ENCODE measurements at regions not wholly inside any gene's neighbourhood (a gene's known extent, or its start where the extent isn't known, plus 50 kb on each side); places are given as distances from the start of the nearest gene placed in this dataset.

DNA sequence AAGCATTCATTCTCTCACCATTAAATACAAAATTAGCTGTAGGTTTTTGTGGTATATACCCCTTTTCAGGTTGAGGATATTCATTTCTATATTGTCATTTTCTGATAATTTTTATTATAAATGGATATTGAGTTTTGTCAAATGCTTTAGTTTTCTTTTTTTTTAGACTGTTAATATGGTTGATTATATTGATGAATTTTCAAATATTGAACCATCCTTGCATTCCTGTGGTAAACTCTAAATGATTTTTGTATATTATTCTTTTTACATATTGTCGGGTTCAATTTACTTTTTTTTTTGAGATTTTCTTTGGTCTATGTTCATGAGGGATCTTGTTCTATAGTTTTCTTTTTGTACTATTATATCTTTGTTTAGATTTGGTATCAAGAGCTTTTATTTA, 165.1 kb downstream of the GPAT3 start:
- Histone ChIP-seq H3K9me3 (ENCODE audit: insufficient read depth, low read length) (no peaks in the 10 kb centered on the region), H3K79me2 (ENCODE audit: insufficient read depth, low read length) (no peaks in the 10 kb centered on the region), H3K36me3 (ENCODE audit: low read length) (no peaks in the 10 kb centered on the region), H3K9ac (ENCODE audit: low read length) (no peak overlapping the region), H3K27ac (ENCODE audit: low read depth, low read length) (no peak overlapping the region), H3K9me2 (replicated peaks; ENCODE audit: insufficient read depth, low read length) (no peaks in the 10 kb centered on the region), H4K20me1 (ENCODE audit: low read depth, low read length) (no peaks in the 10 kb centered on the region), H3K4me2 (ENCODE audit: low read depth, low read length, poor library complexity, severe bottlenecking) (no peak overlapping the region), H2AFZ (ENCODE audit: low read depth, low read length, severe bottlenecking) (no peak overlapping the region), H3K27me3 (ENCODE audit: low read length) (no peaks in the 10 kb centered on the region), H3F3A (ENCODE audit: insufficient read depth) (no peaks in the 10 kb centered on the region), H3K4me3 (ENCODE audit: insufficient read depth, low read length, poor library complexity, severe bottlenecking) (no peak overlapping the region)
- no peak for TF ChIP-seq EZH2phosphoT487 (conservative IDR thresholded peaks at IDR 0.05; ENCODE audit: low read length)
- no peak for TF ChIP-seq CTCF (IDR thresholded peaks at IDR 0.05; ENCODE audit: insufficient read depth, low read length, poor library complexity, severe bottlenecking)

DNA sequence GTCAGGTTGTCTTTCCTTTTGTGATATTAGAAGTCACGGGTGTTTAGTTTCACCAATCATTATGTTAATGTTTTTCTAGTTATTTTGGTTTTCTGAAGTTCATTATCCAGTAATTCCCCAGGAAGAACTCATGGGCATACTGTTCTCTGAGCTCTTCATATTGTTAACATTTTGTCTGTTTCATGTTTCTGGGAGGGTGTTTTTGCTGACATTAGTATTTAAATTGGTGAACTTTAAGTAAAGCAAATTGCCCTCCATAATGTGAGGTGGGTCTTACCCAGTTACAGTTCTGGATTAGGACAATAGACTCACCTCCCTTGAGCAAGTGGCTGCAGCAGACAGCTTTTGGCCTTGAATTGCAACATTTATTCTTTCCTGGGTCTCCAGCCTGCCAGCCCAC, 163.4 kb downstream of the GPAT3 start:
- Histone ChIP-seq H3K9me3 (ENCODE audit: insufficient read depth, low read length) (no peaks in the 10 kb centered on the region), H3K9ac (ENCODE audit: low read length) (no peak overlapping the region), H4K20me1 (ENCODE audit: low read depth, low read length) (no peaks in the 10 kb centered on the region), H3K27ac (ENCODE audit: low read depth, low read length) (no peak overlapping the region), H3K9me2 (replicated peaks; ENCODE audit: insufficient read depth, low read length) (no peaks in the 10 kb centered on the region), H3K27me3 (ENCODE audit: low read length) (no peaks in the 10 kb centered on the region), H3K36me3 (ENCODE audit: low read length) (no peaks in the 10 kb centered on the region), H3F3A (ENCODE audit: insufficient read depth) (no peaks in the 10 kb centered on the region), H3K79me2 (ENCODE audit: insufficient read depth, low read length) (no peaks in the 10 kb centered on the region), H2AFZ (ENCODE audit: low read depth, low read length, severe bottlenecking) (no peak overlapping the region), H3K4me3 (ENCODE audit: insufficient read depth, low read length, poor library complexity, severe bottlenecking) (no peak overlapping the region), H3K4me2 (ENCODE audit: low read depth, low read length, poor library complexity, severe bottlenecking) (no peak overlapping the region)
- no peak for TF ChIP-seq CTCF (IDR thresholded peaks at IDR 0.05; ENCODE audit: insufficient read depth, low read length, poor library complexity, severe bottlenecking)
- no peak for TF ChIP-seq EZH2phosphoT487 (conservative IDR thresholded peaks at IDR 0.05; ENCODE audit: low read length)

- no peak overlapping the region for H3K27ac ChIP-seq (ENCODE audit: low read depth, low read length)
- no peak overlapping the region for H3K4me2 ChIP-seq (ENCODE audit: low read depth, low read length, poor library complexity, severe bottlenecking)
- no peak for TF ChIP-seq CTCF (IDR thresholded peaks at IDR 0.05; ENCODE audit: insufficient read depth, low read length, poor library complexity, severe bottlenecking)
- TF ChIP-seq EZH2phosphoT487 (conservative IDR thresholded peaks at IDR 0.05; ENCODE audit: low read length): no peak
Measured at GRCh38 chr4:83692028-83692427, 156.1 kb downstream of the GPAT3 start.

GRCh38 chr4:83686166-83686565, 150.3 kb downstream of the GPAT3 start:
- Histone ChIP-seq H3K27me3 (ENCODE audit: low read length) (no peaks in the 10 kb centered on the region), H3K9me2 (replicated peaks; ENCODE audit: insufficient read depth, low read length) (no peaks in the 10 kb centered on the region), H3K27ac (ENCODE audit: low read depth, low read length) (no peak overlapping the region), H4K20me1 (ENCODE audit: low read depth, low read length) (no peaks in the 10 kb centered on the region), H2AFZ (ENCODE audit: low read depth, low read length, severe bottlenecking) (no peak overlapping the region), H3K79me2 (ENCODE audit: insufficient read depth, low read length) (no peaks in the 10 kb centered on the region), H3K4me3 (ENCODE audit: insufficient read depth, low read length, poor library complexity, severe bottlenecking) (no peak overlapping the region), H3K9me3 (ENCODE audit: insufficient read depth, low read length) (no peaks in the 10 kb centered on the region), H3F3A (ENCODE audit: insufficient read depth) (no peaks in the 10 kb centered on the region), H3K9ac (ENCODE audit: low read length) (no peak overlapping the region), H3K4me2 (ENCODE audit: low read depth, low read length, poor library complexity, severe bottlenecking) (no peak overlapping the region), H3K36me3 (ENCODE audit: low read length) (no peaks in the 10 kb centered on the region)
- TF ChIP-seq EZH2phosphoT487 (conservative IDR thresholded peaks at IDR 0.05; ENCODE audit: low read length): no peak
- TF ChIP-seq CTCF (IDR thresholded peaks at IDR 0.05; ENCODE audit: insufficient read depth, low read length, poor library complexity, severe bottlenecking): no peak

More at GRCh38 chr4:83692028-83692427, 156.1 kb downstream of the GPAT3 start:
- Histone ChIP-seq H3K36me3 (ENCODE audit: low read length) (no peaks in the 10 kb centered on the region), H3K9me3 (ENCODE audit: insufficient read depth, low read length) (no peaks in the 10 kb centered on the region), H2AFZ (ENCODE audit: low read depth, low read length, severe bottlenecking) (no peak overlapping the region), H3F3A (ENCODE audit: insufficient read depth) (no peaks in the 10 kb centered on the region), H3K4me3 (ENCODE audit: insufficient read depth, low read length, poor library complexity, severe bottlenecking) (no peak overlapping the region), H3K9me2 (replicated peaks; ENCODE audit: insufficient read depth, low read length) (no peaks in the 10 kb centered on the region), H3K9ac (ENCODE audit: low read length) (no peak overlapping the region), H3K27me3 (ENCODE audit: low read length) (no peaks in the 10 kb centered on the region), H3K79me2 (ENCODE audit: insufficient read depth, low read length) (no peaks in the 10 kb centered on the region), H4K20me1 (ENCODE audit: low read depth, low read length) (no peaks in the 10 kb centered on the region)

All from SU-DHL-6 (cell line).